Fibroblast of skin of left quadriceps (primary cell): ENCODE measurements at regions not wholly inside any gene's neighbourhood (a gene's known extent, or its start where the extent isn't known, plus 50 kb on each side); places are given as distances from the start of the nearest gene placed in this dataset.
A peak's percentile ranks its signal among the peaks of the same experiment; 100 is the strongest.
"Not testable (repeated sequence)": the region's sequence is repeated elsewhere in the genome, so short reads cannot be mapped to it uniquely, and the experiment has no call there.

Experiments
- DNase-seq, 2 experiments: peaks; one replicate each; pipeline ENCODE4 v3.0.0-alpha.2; 2013; ENCODE audit warnings: low read depth in 2 of 2

- no peak for DNase-seq
Observed at GRCh38 chr1:199510314-199510713, 517.2 kb upstream of the NR5A2 start.

- no peak for DNase-seq
Observed at GRCh38 chr1:199512037-199512710, 515.3 kb upstream of the NR5A2 start.

- DNase-seq: no peak
Observed at GRCh38 chr1:199515261-199515660, 512.2 kb upstream of the NR5A2 start.

GRCh38 chr1:199522338-199522737 lies 505.2 kb upstream of the NR5A2 start:
- DNase-seq: peak in 1 of 2 experiments; percentile 7

- DNase-seq: no peak
Observed at GRCh38 chr1:199522936-199523335, 504.6 kb upstream of the NR5A2 start.

GRCh38 chr1:199529324-199529723 lies 498.2 kb upstream of the NR5A2 start:
- peak in 1 of 2 experiments; percentile 10 for DNase-seq

- DNase-seq: not testable (repeated sequence)
Observed at GRCh38 chr1:199533361-199533760, 494.1 kb upstream of the NR5A2 start.

GRCh38 chr1:199545780-199546179 lies 481.7 kb upstream of the NR5A2 start:
- DNase-seq: no peak

GRCh38 chr1:199546323-199546722 lies 481.2 kb upstream of the NR5A2 start:
- no peak for DNase-seq

GRCh38 chr1:199549421-199549820 lies 478.1 kb upstream of the NR5A2 start:
- no peak for DNase-seq

- DNase-seq: no peak
Observed at GRCh38 chr1:199550199-199551065, 477.1 kb upstream of the NR5A2 start.

GRCh38 chr1:199551967-199552565 lies 475.4 kb upstream of the NR5A2 start:
- peak; percentile 35 to 39 for DNase-seq

- DNase-seq: no peak
Observed at GRCh38 chr1:199553104-199553503, 474.4 kb upstream of the NR5A2 start.

- DNase-seq: no peak
Observed at GRCh38 chr1:199561334-199561733, 466.2 kb upstream of the NR5A2 start.

- no peak for DNase-seq
Observed at GRCh38 chr1:199573047-199573446, 454.5 kb upstream of the NR5A2 start.

GRCh38 chr1:199574950-199575349 lies 452.6 kb upstream of the NR5A2 start:
- DNase-seq: no peak

GRCh38 chr1:199580300-199580699 lies 447.2 kb upstream of the NR5A2 start:
- no peak for DNase-seq

GRCh38 chr1:199585392-199585791 lies 442.1 kb upstream of the NR5A2 start:
- DNase-seq: no peak

GRCh38 chr1:199590708-199591107 lies 436.8 kb upstream of the NR5A2 start:
- DNase-seq: no peak

- no peak for DNase-seq
Observed at GRCh38 chr1:199591468-199591867, 436.0 kb upstream of the NR5A2 start.

- no peak for DNase-seq
Observed at GRCh38 chr1:199593475-199593874, 434.0 kb upstream of the NR5A2 start.

- DNase-seq: not testable (repeated sequence)
Observed at GRCh38 chr1:199596448-199596847, 431.1 kb upstream of the NR5A2 start.

GRCh38 chr1:199597152-199597551 lies 430.4 kb upstream of the NR5A2 start:
- no peak for DNase-seq
